HG02970 (cell line): ENCODE measurements at regions not wholly inside any gene's neighbourhood (a gene's known extent, or its start where the extent isn't known, plus 50 kb on each side); places are given as distances from the start of the nearest gene placed in this dataset.
"Not testable (repeated sequence)": the region's sequence is repeated elsewhere in the genome, so short reads cannot be mapped to it uniquely, and the experiment has no call there.

Experiments used
- ATAC-seq: cut with Tn5 transposase; IDR thresholded peaks from one replicate; pipeline ENCODE4 v1.9.1; 2021; ENCODE audit warnings: mild to moderate bottlenecking, moderate library complexity, moderate number of reproducible peaks; ENCODE audit not compliant: unreplicated experiment, low FRiP score

DNA sequence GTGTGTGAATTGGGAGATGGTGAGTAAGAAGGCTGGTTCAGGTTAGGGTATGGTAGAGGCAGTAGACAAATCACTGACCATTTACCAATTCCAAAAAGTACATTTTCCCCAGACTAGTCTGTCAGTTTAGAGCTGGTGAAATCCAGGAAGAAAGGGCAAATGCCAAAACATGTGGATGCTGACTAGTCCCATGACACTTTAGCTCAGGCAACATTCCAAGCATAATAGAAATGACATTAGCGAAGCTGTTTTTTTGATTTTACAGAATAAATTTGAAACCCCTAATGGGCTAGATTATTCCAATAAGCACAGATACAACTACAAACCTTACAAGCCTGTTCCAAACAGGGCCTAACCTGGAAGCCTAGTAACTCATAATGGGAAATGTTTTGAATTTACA, 884.2 kb downstream of the FLRT2 start:
- ATAC-seq = no peak

DNA sequence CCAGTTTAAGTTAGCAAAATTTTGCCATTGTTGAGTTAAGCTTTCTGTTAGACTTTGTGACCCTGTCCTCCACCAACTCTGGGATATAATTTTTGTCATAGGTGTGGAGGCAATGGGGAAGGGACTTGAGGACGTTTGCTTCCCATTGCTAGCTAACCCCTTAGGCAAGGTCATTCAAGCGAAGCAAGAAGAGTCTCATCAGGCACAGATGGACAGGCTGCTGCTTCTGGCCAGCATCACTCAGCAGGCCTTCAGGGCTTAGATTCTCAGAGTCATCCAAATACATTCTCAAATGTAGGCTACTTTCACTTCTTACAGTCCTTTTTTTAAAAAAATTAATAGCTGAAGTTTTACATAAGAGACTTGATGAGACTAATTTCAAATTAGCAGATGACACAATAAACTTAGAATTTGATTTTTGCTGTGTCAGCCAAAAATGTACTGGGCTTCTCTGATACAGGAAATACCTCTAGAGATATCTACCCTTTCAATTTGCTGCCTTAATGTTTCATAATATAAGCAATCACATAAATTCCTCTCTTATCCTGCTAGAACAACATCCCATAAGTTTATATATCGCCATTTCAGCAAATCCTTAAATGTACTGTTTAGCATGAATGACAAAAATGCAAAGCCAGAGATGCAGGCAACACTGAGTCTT, 875.2 kb downstream of the FLRT2 start:
- no peak for ATAC-seq

DNA sequence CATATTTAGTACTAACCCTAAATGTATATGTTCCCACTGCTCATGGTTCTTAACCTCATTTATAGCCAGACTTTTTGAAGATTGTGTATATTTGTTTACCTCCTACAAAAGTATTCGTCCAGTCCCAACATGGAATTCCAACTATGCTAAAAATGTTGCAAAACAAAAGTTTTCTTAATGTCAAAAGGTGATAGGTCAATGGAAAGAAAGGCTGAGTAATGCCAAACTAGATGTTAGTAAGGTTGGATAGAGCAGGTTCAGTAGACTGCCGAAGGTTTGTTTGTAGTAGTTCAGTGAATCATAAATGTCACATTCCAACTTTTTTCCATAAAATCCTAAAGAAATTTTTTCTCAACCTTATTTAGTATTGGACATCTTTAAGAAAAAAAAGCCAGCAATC, 874.5 kb downstream of the FLRT2 start:
- no peak for ATAC-seq

DNA sequence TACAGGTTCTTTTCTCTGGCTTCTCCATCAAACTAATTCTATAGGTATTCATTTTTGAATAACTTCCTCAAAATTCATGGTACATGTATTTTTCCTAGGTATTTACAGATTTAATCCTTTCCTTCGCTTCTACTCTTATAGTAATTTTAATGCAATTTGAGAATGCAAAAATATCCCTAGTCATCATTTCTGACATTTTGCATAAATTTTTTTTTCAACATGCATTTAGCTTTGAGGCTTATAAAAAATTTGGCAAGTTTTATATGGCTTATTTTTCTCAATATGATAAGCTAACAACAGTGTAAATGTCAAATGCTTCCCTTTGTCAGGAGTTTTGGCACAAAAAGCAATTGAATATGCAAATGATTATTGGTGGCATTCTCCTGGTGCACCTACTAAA, 872.6 kb downstream of the FLRT2 start:
- no peak for ATAC-seq

DNA sequence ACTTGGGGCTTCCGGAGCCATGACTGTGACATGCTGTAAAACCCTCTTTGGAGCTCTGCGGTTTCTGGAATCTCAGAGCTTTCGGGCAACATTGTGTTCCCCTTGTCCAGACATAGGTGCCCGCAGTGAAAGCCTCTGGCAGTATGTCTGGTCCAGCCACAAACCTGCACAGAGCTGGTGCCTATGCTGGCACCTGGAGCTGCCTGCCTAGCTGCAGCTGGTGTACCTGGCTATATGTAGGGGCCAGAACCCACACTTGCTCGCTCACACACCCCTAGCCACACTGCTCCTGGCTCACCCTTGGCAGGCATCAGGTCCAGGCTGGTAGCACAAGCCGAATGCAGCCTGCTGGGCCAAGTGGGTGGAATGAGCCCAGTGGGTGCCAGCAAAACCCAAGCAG, 861.1 kb downstream of the FLRT2 start:
- ATAC-seq = no peak

DNA sequence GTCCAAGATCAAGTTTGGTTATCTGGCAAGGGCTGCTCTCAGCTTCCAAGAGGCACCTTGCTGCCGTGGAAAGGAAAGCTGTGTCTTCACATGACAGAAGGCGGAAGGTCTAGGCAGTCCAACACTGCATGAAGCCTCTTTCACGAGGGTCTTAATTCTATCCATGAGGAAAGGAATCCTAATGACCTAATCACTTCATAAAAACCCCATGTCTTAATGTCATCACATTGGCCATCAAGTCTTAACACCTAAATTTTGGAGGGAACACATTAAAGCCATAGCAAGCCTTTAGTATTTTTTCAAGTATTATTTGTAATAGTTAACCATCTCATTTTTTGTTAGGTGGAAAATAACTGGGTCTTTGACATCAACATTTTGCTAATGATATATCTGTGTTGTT, 858.3 kb downstream of the FLRT2 start:
- no peak for ATAC-seq

DNA sequence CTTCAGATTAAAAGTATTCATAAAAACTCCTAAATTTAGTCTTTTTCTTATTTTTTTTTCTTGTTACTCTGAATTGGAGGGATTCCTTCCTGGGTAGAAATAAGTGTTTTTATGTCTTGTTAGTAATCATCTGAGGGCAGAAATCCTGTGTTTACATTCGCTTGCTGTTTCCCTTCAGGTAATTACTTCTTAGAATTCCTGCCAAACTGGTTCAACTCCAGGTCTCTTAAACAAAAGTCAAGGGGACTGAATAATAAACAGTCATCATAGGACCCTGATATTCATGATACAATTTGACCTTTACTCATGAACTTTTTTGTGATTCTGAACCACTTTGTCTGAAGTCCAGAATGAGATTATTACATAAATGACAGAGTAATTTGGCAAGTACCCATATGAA, 843.9 kb downstream of the FLRT2 start:
- no peak for ATAC-seq

DNA sequence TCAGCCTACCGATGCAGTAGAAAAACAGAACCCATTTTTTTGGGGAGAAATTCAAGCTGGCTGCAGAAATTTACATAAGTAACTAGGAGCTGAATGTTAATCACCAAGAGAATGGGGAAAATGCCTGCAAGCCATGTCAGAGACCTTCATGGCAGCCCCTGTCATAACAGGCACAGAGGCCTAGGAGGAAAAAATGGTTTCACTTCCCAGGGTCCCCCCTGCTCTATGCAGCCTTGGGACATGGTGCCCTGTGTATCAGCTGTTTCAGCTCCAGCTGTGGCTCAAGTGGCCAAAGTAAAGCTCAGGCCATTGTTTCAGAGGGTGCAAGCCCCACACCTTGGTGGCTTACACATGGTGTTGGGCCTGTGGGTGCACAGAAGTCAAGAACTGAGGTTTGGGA, 842.5 kb downstream of the FLRT2 start:
- no peak for ATAC-seq

DNA sequence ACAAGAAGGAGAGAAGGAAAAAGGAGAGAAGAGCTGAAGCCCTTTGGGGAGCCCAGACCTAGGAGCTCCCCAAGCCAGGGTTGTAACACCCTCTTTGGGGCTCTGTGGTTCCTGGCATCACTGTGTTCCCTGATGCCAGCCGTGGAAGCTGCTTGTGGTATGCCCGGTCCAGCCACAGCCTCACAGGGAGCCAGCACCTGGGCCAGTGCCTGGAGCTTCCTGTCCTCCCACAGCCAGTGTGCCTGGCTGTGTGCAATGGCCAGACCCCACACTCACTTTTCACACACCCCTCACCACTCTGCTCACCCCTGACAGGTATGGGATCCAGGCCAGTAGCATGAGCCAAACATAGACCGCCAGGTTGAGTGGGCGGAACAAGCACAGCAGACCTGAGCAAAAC, 834.7 kb downstream of the FLRT2 start:
- ATAC-seq = no peak

DNA sequence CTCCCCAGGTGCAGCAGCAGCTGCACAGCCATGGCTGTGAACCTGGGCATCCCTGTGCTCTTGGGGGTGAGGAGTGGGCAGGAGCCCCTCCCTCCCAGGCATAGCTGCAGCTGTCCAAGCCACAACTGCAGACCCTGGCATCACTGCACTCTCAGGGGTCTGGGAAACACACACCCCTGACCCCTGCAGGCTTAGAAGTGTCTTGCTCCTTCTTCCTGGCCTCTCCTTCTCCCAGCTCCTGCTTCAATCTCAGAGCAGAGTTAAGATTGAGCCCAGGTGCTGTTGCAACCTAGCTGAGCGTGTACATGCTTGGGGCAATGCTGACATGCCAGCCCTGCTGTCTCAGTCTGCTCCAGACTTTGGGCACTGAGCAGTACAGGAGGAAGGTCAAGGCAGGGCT, 833.6 kb downstream of the FLRT2 start:
- no peak for ATAC-seq

DNA sequence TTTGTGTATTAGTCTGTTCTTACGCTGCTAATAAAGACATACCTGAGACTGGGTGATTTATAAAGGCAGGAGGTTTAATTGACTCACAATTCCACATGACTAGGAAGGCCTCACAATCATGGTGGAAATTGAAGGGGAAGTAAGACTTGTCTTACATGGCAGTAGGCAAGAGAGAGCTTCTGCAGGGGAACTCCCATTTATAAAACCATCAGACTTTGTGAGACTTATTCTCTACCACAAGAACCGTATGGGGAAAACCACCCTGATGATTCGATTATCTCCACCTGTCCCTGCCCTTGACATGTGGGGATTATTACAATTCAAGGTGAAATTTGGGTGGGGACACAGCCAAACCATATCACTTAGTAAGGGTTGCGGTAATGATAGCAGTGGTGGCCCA, 833.1 kb downstream of the FLRT2 start:
- no peak for ATAC-seq

DNA sequence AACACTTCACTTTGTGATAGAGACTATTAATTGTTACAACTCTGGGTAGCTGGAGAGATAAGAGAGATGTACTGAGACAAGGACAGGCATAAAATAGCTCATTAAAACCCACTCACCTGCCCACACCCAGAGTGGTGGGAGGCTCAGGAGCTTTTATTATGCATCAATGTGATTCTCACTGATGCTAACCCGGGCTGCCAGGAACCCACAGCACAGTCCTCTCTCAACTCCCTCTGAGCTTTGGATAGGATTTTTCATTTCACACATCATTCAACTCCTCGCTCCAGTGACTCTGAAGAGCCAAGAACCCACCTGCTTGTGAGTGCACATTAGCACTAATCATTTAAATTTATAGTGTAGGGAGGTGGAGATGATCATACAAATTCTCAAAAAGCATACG, 827.9 kb downstream of the FLRT2 start:
- no peak for ATAC-seq

DNA sequence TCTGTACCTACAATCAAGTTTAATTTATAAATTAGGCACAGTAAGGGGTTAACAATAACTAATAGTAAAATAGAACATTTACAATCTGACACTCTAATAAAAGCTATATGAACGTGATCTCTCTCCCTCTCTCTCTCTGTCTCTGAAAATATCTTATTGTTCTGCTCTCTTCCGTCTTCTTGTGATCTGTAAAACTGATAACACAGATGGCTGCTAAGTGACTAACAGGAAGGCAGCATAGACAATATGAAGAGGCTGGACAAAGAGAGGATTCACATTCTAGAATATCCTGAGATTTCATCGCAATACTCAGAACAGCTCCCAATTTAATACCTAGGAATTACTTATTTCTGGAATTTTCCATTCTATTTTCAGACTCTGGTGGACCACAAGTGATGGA, 827.2 kb downstream of the FLRT2 start:
- no peak for ATAC-seq

DNA sequence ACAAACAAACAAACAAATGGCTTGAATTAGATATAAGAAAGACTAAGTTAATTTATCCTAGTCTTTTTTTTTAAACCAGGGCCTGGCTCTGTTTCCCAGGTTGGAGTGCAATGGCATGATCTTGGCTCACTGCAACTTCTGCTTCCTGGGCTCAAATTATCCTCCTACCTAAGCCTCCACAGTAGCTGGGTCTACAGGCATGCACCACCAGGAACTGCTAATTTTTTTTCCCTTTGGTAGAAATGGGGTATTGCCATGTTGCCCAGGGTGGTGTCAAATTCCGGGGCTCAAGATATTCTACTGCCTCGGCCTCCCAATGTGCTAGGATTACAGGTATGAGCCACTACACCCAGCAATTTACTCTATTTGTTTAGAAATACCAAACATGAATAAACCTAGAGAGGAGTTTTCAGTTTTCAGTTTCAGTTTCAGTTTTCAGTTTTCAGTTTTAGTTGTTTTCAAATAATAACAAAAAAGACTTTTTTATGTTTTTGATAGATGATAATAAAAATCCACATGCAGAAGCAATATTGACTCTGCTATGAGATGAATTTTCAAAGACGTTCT, 817.0 kb downstream of the FLRT2 start:
- ATAC-seq = no peak

DNA sequence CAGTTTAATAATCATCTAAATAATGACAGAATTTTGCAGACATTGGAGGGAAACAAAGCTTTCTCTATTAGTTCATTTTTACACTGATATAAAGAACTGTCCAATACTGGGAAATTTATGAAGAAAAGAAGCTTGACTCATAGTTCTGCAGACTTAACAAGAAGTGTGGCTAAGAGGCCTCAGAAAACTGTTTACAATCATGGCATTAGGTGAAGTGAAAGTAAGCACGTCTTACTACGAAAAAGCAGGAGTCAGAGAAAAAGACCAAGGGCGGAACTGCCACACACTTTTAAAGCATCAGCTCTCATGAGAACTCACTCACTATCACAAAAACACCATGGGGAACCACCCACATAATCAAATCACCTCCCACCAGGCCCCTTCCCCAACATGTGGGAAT, 804.4 kb downstream of the FLRT2 start:
- no peak for ATAC-seq

DNA sequence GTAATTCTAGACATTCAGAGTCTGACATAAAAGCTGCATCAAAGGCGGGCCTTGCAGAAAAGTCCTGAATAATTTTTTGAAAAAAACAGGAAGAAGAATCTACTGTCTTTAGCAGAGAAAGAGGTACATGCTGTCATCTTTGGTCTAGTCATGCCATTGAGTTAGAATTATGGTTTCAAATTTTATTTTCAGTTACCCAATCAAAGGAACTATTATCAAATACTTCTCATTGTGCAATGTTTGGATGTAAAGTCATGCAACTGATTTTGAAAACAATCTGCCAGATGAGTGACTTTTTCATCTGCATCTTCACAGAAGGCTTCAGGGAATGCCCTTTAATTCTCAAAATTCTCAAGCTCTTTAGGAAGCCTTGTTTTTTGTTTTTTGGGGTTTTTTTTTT, 803.5 kb downstream of the FLRT2 start:
- no peak for ATAC-seq

DNA sequence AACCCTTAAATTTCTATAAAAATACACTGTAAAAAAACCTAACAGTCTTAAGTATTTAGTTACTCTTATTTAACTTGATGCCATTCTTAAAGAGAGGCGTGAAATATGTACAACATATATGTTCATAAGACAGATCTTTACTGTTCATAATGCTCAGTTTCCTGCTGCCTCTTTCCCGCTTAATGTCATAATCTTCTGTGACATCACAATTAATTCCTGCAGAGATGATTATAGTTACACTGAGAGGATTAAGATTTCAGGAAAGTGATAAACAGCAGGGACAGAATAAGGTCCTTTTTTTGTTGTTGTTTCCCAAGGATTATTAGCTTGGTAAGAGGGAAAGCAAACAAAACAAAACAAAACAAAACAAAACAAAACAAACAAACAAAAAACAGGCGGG, 801.4 kb downstream of the FLRT2 start:
- ATAC-seq = no peak

DNA sequence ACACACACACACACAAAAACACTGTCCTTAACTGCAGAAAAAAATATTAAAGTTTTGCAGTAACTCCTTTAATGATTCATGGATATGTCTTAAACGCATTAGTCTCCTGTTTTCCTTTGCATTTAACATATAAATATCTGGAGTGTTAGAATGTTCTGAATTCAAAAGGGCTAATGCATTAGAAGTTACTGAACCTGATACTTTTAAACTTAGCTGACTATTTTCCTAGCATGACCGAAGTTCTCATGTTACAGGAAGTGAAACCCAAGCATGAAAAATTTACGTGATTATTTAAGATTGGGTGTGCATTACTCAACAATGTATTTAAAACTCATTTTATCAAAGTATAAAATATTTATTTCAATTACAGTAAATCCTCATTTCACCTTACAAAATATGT, 791.2 kb downstream of the FLRT2 start:
- no peak for ATAC-seq

DNA sequence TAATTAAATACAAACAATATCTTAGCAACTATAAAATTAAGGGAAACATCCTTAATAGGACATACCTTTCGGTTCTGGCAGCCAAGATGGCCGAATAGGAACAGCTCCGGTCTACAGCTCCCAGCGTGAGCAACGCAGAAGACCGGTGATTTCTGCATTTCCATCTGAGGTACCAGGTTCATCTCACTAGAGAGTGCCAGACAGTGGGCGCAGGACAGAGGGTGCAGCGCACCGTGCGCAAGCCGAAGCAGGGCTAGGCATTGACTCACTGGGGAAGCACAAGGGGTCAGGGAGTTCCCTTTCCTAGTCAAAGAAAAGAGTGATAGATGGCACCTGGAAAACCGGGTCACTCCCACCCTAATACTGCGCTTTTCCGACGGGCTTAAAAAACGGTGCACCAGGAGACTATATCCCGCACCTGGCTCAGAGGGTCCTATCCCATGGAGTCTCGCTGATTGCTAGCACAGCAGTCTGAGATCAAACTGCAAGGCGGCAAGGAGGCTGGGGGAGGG, 782.3 kb downstream of the FLRT2 start:
- not testable (repeated sequence) for ATAC-seq

DNA sequence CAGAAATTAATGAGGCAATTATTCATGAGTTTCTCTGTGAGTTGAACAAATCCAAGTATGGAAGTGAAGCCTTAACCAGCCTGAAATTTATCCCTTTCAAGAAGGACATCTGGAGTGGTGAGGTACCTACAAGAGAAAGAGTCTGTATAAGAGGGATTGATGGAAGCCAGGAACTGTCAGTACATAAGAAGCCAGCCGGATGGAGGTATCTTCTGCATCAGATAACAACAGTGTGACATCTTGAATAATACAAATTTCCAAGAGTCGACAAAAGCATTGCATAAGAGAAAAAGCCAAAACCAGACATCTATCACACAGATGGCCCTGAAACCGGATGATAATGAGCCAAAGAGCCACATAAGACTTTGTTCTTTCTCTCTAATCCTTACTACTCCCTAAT, 781.2 kb downstream of the FLRT2 start:
- no peak for ATAC-seq

DNA sequence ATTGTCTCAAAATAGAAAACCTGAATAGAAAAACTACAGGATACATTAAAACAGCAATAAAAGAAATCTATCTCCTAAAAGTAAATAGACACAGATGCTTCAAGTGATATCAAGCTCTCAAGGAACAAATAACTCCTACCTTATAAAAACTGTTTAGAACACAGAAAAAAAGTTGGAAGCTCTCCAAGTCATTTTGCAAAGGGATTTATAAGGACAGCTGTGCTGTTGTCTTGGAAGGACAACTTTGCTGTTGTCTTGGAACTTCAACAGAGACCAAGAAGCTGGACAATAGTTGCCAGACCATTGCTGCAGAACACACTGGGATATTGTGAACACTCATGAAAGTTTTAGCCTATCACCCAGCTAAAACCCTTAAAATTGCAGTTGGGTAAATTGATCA, 780.7 kb downstream of the FLRT2 start:
- ATAC-seq = no peak

DNA sequence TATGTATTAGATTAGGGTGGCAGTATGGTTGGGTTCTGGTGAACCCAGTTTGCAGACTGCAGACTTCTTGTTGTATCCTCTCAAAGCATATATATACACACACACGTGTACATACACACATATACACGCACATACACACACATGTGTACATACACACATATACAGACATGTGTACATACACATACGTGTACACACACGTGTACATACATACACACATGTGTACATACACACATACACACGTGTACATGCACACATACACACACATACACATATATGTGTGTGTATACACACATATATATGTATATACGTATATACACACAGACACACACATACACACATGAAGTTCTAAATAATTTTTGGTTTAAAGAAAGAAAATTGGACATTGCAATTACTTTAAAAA, 780.2 kb downstream of the FLRT2 start:
- no peak for ATAC-seq

DNA sequence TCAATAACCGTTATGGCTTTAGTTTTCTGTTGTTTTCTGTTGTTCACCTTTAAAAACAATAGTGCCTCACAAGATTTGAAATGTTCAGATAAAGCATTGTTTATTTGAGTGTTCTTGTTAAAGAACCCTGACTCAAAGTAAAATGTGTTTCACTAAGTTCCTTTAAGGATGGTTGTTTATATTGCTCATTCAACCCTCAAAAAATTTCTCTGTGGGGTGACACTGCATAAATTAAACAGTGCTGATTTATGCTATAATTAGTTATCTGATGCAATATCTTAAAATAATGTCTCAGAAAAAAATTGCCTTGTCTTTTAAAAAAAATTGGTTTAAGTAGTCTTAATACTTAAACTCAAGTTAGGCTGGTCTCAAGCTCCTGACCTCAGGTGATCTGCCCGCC, 775.1 kb downstream of the FLRT2 start:
- ATAC-seq = no peak
